ENCODE measurements at regions not wholly inside any gene's neighbourhood (a gene's known extent, or its start where the extent isn't known, plus 50 kb on each side); places are given as distances from the start of the nearest gene placed in this dataset.
"Not testable (repeated sequence)": the region's sequence is repeated elsewhere in the genome, so short reads cannot be mapped to it uniquely, and the experiment has no call there.

DNA sequence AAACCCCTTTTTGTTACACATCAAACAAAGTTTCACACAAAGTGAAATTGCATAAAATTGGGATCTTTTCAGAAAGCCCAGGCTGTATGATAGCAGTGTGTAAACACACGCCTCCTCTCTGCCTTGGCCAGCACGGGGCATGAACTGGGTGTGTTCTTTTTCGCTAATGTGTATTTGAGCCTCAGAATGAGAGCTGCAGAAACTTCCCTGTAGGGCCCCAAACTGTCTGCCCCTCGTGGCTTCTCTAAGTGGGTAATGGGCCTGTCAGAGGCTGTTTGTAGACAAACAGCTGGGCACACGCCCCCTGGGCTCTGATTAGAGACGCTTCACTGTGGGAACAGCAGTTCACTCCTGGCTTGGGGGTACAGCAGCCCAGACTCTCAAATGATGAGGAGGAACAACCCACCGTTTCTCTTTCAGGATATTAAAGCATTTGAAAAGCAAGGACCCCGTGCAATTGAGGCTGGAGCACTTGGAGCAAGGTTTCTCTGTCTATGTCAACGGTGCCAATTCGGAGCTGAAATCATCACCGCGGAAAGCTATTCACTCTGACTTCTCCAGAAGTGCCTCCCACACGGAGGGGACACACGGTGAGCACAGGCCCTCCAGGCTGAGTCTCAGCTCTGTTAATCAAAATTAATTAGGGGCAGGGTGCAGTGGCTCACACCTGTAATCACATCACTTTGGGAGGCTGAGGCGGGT, 78.4 kb downstream of the KATNIP start:
- Histone ChIP-seq H3K36me3 (ENCODE audit: control insufficient read depth in 1 of 2, insufficient read depth in 2 of 2, low read length in 2 of 2) (peaks cover 0 to 4% of the 10 kb centered on the region in 2 experiments), H2AK5ac (ENCODE audit: low read length) (no peak overlapping the region), H3K9me3 (ENCODE audit: insufficient read depth, low read depth, low read length) (no peaks in the 10 kb centered on the region), H3K79me2 (ENCODE audit: control insufficient read depth, insufficient read depth, low read length, poor library complexity) (no peaks in the 10 kb centered on the region), H3K23ac (ENCODE audit: low read length) (no peak overlapping the region), H2BK12ac (ENCODE audit: low read length) (no peak overlapping the region), H4K91ac (ENCODE audit: low read depth, low read length) (no peak overlapping the region), H3K14ac (ENCODE audit: low read length) (no peak overlapping the region), H3K4ac (ENCODE audit: low read depth, low read length) (no peak overlapping the region), H4K8ac (ENCODE audit: low read depth, low read length) (no peak overlapping the region), H2BK5ac (ENCODE audit: low read depth, low read length, poor library complexity) (no peak overlapping the region), H3K79me1 (ENCODE audit: low read length) (no peaks in the 10 kb centered on the region), H3K18ac (ENCODE audit: low read length) (no peak overlapping the region), H3K4me3 (ENCODE audit: low read depth, low read length) (no peak overlapping the region), H2AFZ (ENCODE audit: insufficient read depth, low read length, poor library complexity) (no peak overlapping the region), H4K12ac (ENCODE audit: low read depth, low read length) (no peak overlapping the region), H3K27me3 (ENCODE audit: insufficient read depth, low read length) (no peaks in the 10 kb centered on the region), H3K4me2 (ENCODE audit: low read length) (no peak overlapping the region), H2BK120ac (ENCODE audit: insufficient read depth, low read length, poor library complexity) (no peak overlapping the region), H3K9ac (ENCODE audit: low read length) (no peak overlapping the region), H3K4me1 (ENCODE audit: control insufficient read depth in 1 of 2, insufficient read depth in 2 of 2, low read length in 2 of 2) (no peaks in the 10 kb centered on the region), H3K27ac (ENCODE audit: low read depth, low read length) (no peak overlapping the region)
- no peak for DNase-seq
- no CpG with 5 or more reads among the region's 15 CpGs for WGBS (ENCODE audit: extremely low coverage, insufficient coverage, insufficient read length)

DNA sequence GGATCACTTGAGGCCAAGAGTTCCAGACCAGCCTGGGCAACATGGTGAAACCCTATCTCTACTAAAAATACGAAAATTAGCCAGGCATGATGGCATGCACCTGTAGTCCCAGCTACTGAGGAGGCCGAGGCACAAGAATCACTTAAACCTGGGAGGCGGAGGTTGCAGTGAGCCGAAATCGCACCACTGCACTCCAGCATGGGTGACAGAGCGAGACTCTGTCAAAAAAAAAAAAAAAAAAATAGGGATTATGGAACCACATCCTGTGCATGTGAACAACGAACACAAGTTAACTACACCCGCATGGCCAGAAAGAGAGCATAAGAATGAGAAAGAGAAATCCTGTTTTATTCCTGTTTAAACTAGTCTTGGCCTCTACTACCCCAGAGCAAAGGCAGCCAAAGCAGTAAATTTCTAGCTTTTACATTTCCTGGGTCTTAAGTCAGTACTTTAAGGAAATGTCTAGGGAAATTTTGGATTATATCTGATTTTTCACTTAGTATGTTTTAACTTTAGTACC, 79.1 kb downstream of the KATNIP start:
- H2BK12ac ChIP-seq (ENCODE audit: low read length); H3K14ac ChIP-seq (ENCODE audit: low read length); H2BK5ac ChIP-seq (ENCODE audit: low read depth, low read length, poor library complexity); H3K27ac ChIP-seq (ENCODE audit: low read depth, low read length); H3K27me3 ChIP-seq (ENCODE audit: insufficient read depth, low read length); H4K91ac ChIP-seq (ENCODE audit: low read depth, low read length); H3K79me1 ChIP-seq (ENCODE audit: low read length); H3K79me2 ChIP-seq (ENCODE audit: control insufficient read depth, insufficient read depth, low read length, poor library complexity); H3K36me3 ChIP-seq (ENCODE audit: control insufficient read depth in 1 of 2, insufficient read depth in 2 of 2, low read length in 2 of 2); H3K4me1 ChIP-seq (ENCODE audit: control insufficient read depth in 1 of 2, insufficient read depth in 2 of 2, low read length in 2 of 2); H3K4me2 ChIP-seq (ENCODE audit: low read length); H4K8ac ChIP-seq (ENCODE audit: low read depth, low read length); H4K12ac ChIP-seq (ENCODE audit: low read depth, low read length); H2AFZ ChIP-seq (ENCODE audit: insufficient read depth, low read length, poor library complexity); H3K4me3 ChIP-seq (ENCODE audit: low read depth, low read length); H3K23ac ChIP-seq (ENCODE audit: low read length); H3K9me3 ChIP-seq (ENCODE audit: insufficient read depth, low read depth, low read length); DNase-seq; H2BK120ac ChIP-seq (ENCODE audit: insufficient read depth, low read length, poor library complexity); H3K18ac ChIP-seq (ENCODE audit: low read length); H3K9ac ChIP-seq (ENCODE audit: low read length); H2AK5ac ChIP-seq (ENCODE audit: low read length); H3K4ac ChIP-seq (ENCODE audit: low read depth, low read length): not testable (repeated sequence)
- WGBS (ENCODE audit: extremely low coverage, insufficient coverage, insufficient read length) = no CpG with 5 or more reads among the region's 8 CpGs

DNA sequence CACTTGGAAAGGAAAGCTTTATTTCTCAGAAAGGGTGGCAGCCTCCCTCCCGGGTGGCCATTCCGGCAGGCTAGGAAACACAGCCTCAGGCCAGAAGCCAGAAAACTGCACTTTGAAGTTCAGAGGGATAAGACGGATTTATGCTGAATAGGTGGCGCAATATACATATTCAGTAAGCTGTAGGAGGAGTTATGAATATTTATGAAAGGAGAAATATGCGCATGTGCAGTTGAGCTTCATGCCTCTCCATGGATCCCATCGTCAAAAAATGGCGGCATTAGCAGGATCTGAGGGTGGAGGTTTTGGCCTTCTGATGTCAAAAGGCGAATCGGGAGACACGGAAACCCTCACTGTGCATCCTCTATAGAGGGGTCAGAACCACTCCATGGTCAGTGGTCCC, 82.3 kb downstream of the KATNIP start:
- no peak overlapping the region for H3K23ac ChIP-seq (ENCODE audit: low read length)
- H2AK5ac ChIP-seq (ENCODE audit: low read length) = no peak overlapping the region
- H4K12ac ChIP-seq (ENCODE audit: low read depth, low read length) = no peak overlapping the region
- no peak overlapping the region for H3K14ac ChIP-seq (ENCODE audit: low read length)
- H3K36me3 ChIP-seq (ENCODE audit: control insufficient read depth in 1 of 2, insufficient read depth in 2 of 2, low read length in 2 of 2) = peaks cover 3 to 4% of the 10 kb centered on the region in 2 experiments
- H3K4ac ChIP-seq (ENCODE audit: low read depth, low read length) = no peak overlapping the region
- peak in 1 of 2 donors; percentile 2 for DNase-seq
- H4K91ac ChIP-seq (ENCODE audit: low read depth, low read length) = no peak overlapping the region
- no peak overlapping the region for H3K9ac ChIP-seq (ENCODE audit: low read length)
- H3K27ac ChIP-seq (ENCODE audit: low read depth, low read length) = no peak overlapping the region
- no peak overlapping the region for H3K4me2 ChIP-seq (ENCODE audit: low read length)
- no CpG with 5 or more reads among the region's 10 CpGs for whole genome bisulfite sequencing (ENCODE audit: extremely low coverage, insufficient coverage, insufficient read length)
- no peaks in the 10 kb centered on the region for H3K79me1 ChIP-seq (ENCODE audit: low read length)
- H2BK12ac ChIP-seq (ENCODE audit: low read length) = no peak overlapping the region
- no peaks in the 10 kb centered on the region for H3K4me1 ChIP-seq (ENCODE audit: control insufficient read depth in 1 of 2, insufficient read depth in 2 of 2, low read length in 2 of 2)
- no peak overlapping the region for H2AFZ ChIP-seq (ENCODE audit: insufficient read depth, low read length, poor library complexity)
- no peaks in the 10 kb centered on the region for H3K27me3 ChIP-seq (ENCODE audit: insufficient read depth, low read length)
- H3K79me2 ChIP-seq (ENCODE audit: control insufficient read depth, insufficient read depth, low read length, poor library complexity) = no peaks in the 10 kb centered on the region
- H2BK120ac ChIP-seq (ENCODE audit: insufficient read depth, low read length, poor library complexity) = no peak overlapping the region
- H3K18ac ChIP-seq (ENCODE audit: low read length) = no peak overlapping the region
- H3K9me3 ChIP-seq (ENCODE audit: insufficient read depth, low read depth, low read length) = peaks cover 2% of the 10 kb centered on the region
- H2BK5ac ChIP-seq (ENCODE audit: low read depth, low read length, poor library complexity) = no peak overlapping the region
- no peak overlapping the region for H4K8ac ChIP-seq (ENCODE audit: low read depth, low read length)
- no peak overlapping the region for H3K4me3 ChIP-seq (ENCODE audit: low read depth, low read length)

DNA sequence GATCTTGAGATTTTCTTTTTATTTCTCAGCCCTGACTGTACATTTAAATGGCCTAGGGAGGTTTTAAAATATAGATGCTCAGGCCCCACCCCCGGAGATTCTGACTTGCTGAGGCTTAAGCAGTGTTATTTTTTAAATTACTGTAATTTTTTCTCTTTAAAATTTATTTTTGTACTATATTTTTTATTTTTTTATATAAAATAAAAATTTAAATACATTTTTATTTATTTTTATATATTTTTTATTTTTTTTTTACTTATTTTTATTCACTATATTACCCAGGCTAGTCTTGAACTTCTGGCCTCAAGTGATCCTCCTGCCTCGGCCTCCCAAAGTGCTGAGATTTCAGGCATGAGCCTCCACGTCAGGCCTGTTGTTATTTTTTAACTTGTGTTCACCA, 83.3 kb downstream of the KATNIP start:
- H4K12ac ChIP-seq (ENCODE audit: low read depth, low read length) = no peak overlapping the region
- no peak overlapping the region for H2AK5ac ChIP-seq (ENCODE audit: low read length)
- H3K79me2 ChIP-seq (ENCODE audit: control insufficient read depth, insufficient read depth, low read length, poor library complexity) = no peaks in the 10 kb centered on the region
- H3K36me3 ChIP-seq (ENCODE audit: control insufficient read depth in 1 of 2, insufficient read depth in 2 of 2, low read length in 2 of 2) = peaks cover 3 to 4% of the 10 kb centered on the region in 2 experiments
- H3K4me3 ChIP-seq (ENCODE audit: low read depth, low read length) = no peak overlapping the region
- H3K14ac ChIP-seq (ENCODE audit: low read length) = no peak overlapping the region
- no peak for DNase-seq
- no peak overlapping the region for H2AFZ ChIP-seq (ENCODE audit: insufficient read depth, low read length, poor library complexity)
- no peaks in the 10 kb centered on the region for H3K79me1 ChIP-seq (ENCODE audit: low read length)
- no peaks in the 10 kb centered on the region for H3K27me3 ChIP-seq (ENCODE audit: insufficient read depth, low read length)
- no peak overlapping the region for H2BK5ac ChIP-seq (ENCODE audit: low read depth, low read length, poor library complexity)
- no peak overlapping the region for H3K18ac ChIP-seq (ENCODE audit: low read length)
- no CpG with 5 or more reads among the region's 3 CpGs for WGBS (ENCODE audit: extremely low coverage, insufficient coverage, insufficient read length)
- no peak overlapping the region for H4K8ac ChIP-seq (ENCODE audit: low read depth, low read length)
- H4K91ac ChIP-seq (ENCODE audit: low read depth, low read length) = no peak overlapping the region
- no peak overlapping the region for H2BK12ac ChIP-seq (ENCODE audit: low read length)
- H3K4me1 ChIP-seq (ENCODE audit: control insufficient read depth in 1 of 2, insufficient read depth in 2 of 2, low read length in 2 of 2) = no peaks in the 10 kb centered on the region
- H3K9ac ChIP-seq (ENCODE audit: low read length) = no peak overlapping the region
- no peak overlapping the region for H3K4ac ChIP-seq (ENCODE audit: low read depth, low read length)
- no peak overlapping the region for H3K27ac ChIP-seq (ENCODE audit: low read depth, low read length)
- H3K23ac ChIP-seq (ENCODE audit: low read length) = no peak overlapping the region
- H3K4me2 ChIP-seq (ENCODE audit: low read length) = no peak overlapping the region
- no peak overlapping the region for H2BK120ac ChIP-seq (ENCODE audit: insufficient read depth, low read length, poor library complexity)
- peaks cover 2% of the 10 kb centered on the region for H3K9me3 ChIP-seq (ENCODE audit: insufficient read depth, low read depth, low read length)
